IMR-90 (cell line): ENCODE measurements at regions not wholly inside any gene's neighbourhood (a gene's known extent, or its start where the extent isn't known, plus 50 kb on each side); places are given as distances from the start of the nearest gene placed in this dataset.

Source experiments
- CTCF ChIP-seq: conservative IDR thresholded peaks from 2 replicates; pipeline ENCODE4 v1.5.1; 2012; ENCODE audit warnings: mild to moderate bottlenecking, low read depth, low read length, improper control_type of control experiment
- RAD21 ChIP-seq: IDR thresholded peaks from 2 replicates; pipeline ENCODE4 v1.6.1; 2012; ENCODE audit warnings: low read length, improper control_type of control experiment
- RCOR1 ChIP-seq: IDR thresholded peaks from 2 replicates; pipeline ENCODE4 v1.6.1; 2012; ENCODE audit warnings: mild to moderate bottlenecking, low read length, improper control_type of control experiment; ENCODE audit not compliant: insufficient replicate concordance
- SMC3 ChIP-seq: fragments of 150-350 bp; IDR thresholded peaks from 2 replicates; pipeline ENCODE4 v1.6.1; 2016; ENCODE audit warnings: low read depth, mild to moderate bottlenecking, antibody characterized with exemption, low read length, moderate library complexity

DNA sequence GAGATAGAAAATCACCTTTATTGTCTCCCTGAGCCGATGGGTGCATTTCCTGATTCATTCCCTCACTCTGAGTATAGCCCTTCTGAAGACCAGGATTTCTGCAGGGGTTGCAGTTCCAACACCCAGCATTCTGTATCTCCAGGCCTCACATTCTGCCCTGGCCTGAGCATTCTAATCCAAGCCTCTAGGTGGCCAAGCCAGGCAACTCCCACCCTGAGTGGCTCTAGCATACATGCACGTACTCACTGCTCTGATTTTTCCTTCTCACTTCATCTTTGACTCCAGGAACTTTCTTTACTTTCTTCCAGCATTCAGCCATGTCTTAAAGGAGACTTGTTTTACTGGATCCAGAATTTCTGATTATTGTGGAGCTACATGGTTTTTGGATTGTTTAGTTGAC lies 100.7 kb upstream of the STK39 start:
- TF ChIP-seq CTCF (peak; percentile 41), SMC3 (peak; percentile 42; the same call in 1 of the 2 replicates), RAD21 (peak; percentile 44), RCOR1 (no peak)
